IMR-90 (cell line): ENCODE measurements at regions not wholly inside any gene's neighbourhood (a gene's known extent, or its start where the extent isn't known, plus 50 kb on each side); places are given as distances from the start of the nearest gene placed in this dataset.

Experiments used
- ATAC-seq: fragments of 200-7000 bp; cut with Tn5 transposase; 2 replicates; pipeline ENCODE4 v1.9.1; 2020; ENCODE audit warnings: low read depth, mild to moderate bottlenecking, moderate library complexity
- BruUV-seq: library from RNA; stranded (reverse); fragments of 400-500 nt; replicated peaks from 2 replicates; lab custom pipeline; 2021; lab: Mats Ljungman, UMichigan
- CTCF ChIA-PET: fragments of 300-600 bp; formaldehyde crosslinking; extraction: SDS; loops from one replicate; lab custom pipeline; 2021; ENCODE audit warnings: antibody characterized with exemption; lab: Yijun Ruan, JAX
- POLR2A ChIA-PET: fragments of 300-600 bp; sonication (Branson Sonifier 250); formaldehyde crosslinking; loops from one replicate; lab custom pipeline; 2022; ENCODE audit warnings: antibody characterized with exemption; ENCODE audit not compliant: unreplicated experiment; lab: Charles Lee
- DNase-seq: peaks from one replicate; pipeline ENCODE4 v3.0.0; 2013
- H2AFZ ChIP-seq: replicated peaks from 2 replicates; pipeline ENCODE3; 2013; ENCODE audit warnings: low read length, mild to moderate bottlenecking; ENCODE audit not compliant: poor library complexity
- H2AK5ac ChIP-seq: 2 replicates; pipeline ENCODE4 v1.6.1; 2013; ENCODE audit warnings: low read depth, low read length, inconsistent platforms
- H2AK9ac ChIP-seq: replicated peaks from 2 replicates; pipeline ENCODE3; 2013; ENCODE audit warnings: mild to moderate bottlenecking, low read depth, low read length, moderate library complexity; ENCODE audit not compliant: poor library complexity
- H2BK120ac ChIP-seq: 2 replicates; pipeline ENCODE4 v1.6.1; 2013; ENCODE audit warnings: low read depth, low read length, inconsistent platforms
- H2BK15ac ChIP-seq: 3 replicates; pipeline ENCODE4 v1.6.1; 2013; ENCODE audit warnings: low read depth, low read length, inconsistent platforms
- H2BK20ac ChIP-seq: 2 replicates; pipeline ENCODE4 v1.6.1; 2013; ENCODE audit warnings: low read depth, mild to moderate bottlenecking, inconsistent platforms, low read length, moderate library complexity
- H2BK5ac ChIP-seq: 2 replicates; pipeline ENCODE4 v1.6.1; 2013; ENCODE audit warnings: mild to moderate bottlenecking, low read depth, low read length, inconsistent platforms; ENCODE audit not compliant: poor library complexity, severe bottlenecking
- H3K14ac ChIP-seq: replicated peaks from 2 replicates; pipeline ENCODE4 v1.6.1; 2013; ENCODE audit warnings: low read depth, low read length, inconsistent platforms
- H3K18ac ChIP-seq: 2 replicates; pipeline ENCODE4 v1.6.1; 2013; ENCODE audit warnings: low read depth, low read length, control low read depth
- H3K23ac ChIP-seq: 2 replicates; pipeline ENCODE4 v1.6.1; 2013; ENCODE audit warnings: low read depth, low read length, inconsistent platforms
- H3K27ac ChIP-seq: 2 replicates; pipeline ENCODE4 v1.5.1; 2013; ENCODE audit warnings: mild to moderate bottlenecking, control low read depth, low read length; ENCODE audit not compliant: insufficient read depth
- H3K27me3 ChIP-seq: 2 replicates; pipeline ENCODE4 v1.6.1; 2013; ENCODE audit warnings: low read length; ENCODE audit not compliant: control insufficient read depth, insufficient read depth
- H3K36me3 ChIP-seq: 2 replicates; pipeline ENCODE4 v1.6.1; 2013; ENCODE audit warnings: low read length, mixed read lengths; ENCODE audit not compliant: control insufficient read depth, insufficient read depth
- H3K4ac ChIP-seq: 2 replicates; pipeline ENCODE4 v1.6.1; 2013; ENCODE audit warnings: low read depth, low read length, inconsistent platforms
- H3K4me1 ChIP-seq: 2 replicates; pipeline ENCODE4 v1.6.1; 2013; ENCODE audit warnings: low read length, mixed read lengths; ENCODE audit not compliant: control insufficient read depth, insufficient read depth
- H3K4me2 ChIP-seq: 2 replicates; pipeline ENCODE4 v1.6.1; 2013; ENCODE audit warnings: low read depth, mild to moderate bottlenecking, control low read depth, low read length, moderate library complexity
- H3K4me3 ChIP-seq: 2 replicates; pipeline ENCODE4 v1.5.1; 2013; ENCODE audit warnings: low read depth, mild to moderate bottlenecking, control low read depth, low read length, moderate library complexity; ENCODE audit not compliant: insufficient read depth
- H3K56ac ChIP-seq: 2 replicates; pipeline ENCODE4 v1.6.1; 2013; ENCODE audit warnings: low read length, inconsistent platforms; ENCODE audit not compliant: insufficient read depth; ENCODE audit errors: extremely low read depth
- H3K79me1 ChIP-seq, 2 experiments: 2 replicates each; pipeline ENCODE4 v1.6.1; 2013; ENCODE audit warnings: low read length in 2 of 2, inconsistent platforms in 1 of 2, low read depth in 1 of 2
- H3K9ac ChIP-seq: 2 replicates; pipeline ENCODE4 v1.6.1; 2013; ENCODE audit warnings: low read depth, low read length, control low read depth
- H3K9me1 ChIP-seq: 2 replicates; pipeline ENCODE4 v1.6.1; 2013; ENCODE audit warnings: low read length, inconsistent platforms; ENCODE audit not compliant: insufficient read depth
- H3K9me3 ChIP-seq: 2 replicates; pipeline ENCODE4 v1.6.1; 2013; ENCODE audit warnings: low read length; ENCODE audit not compliant: control insufficient read depth, insufficient read depth
- H4K20me1 ChIP-seq: 2 replicates; pipeline ENCODE4 v1.6.1; 2013; ENCODE audit warnings: low read length, inconsistent platforms; ENCODE audit not compliant: insufficient read depth
- H4K5ac ChIP-seq: 2 replicates; pipeline ENCODE4 v1.6.1; 2013; ENCODE audit warnings: mild to moderate bottlenecking, low read depth, low read length, control low read depth
- H4K8ac ChIP-seq, 2 experiments: 2 replicates each; pipeline ENCODE4 v1.6.1; 2013; ENCODE audit warnings: low read depth in 2 of 2, low read length in 2 of 2, control low read depth in 1 of 2, inconsistent platforms in 1 of 2
- H4K91ac ChIP-seq: 2 replicates; pipeline ENCODE4 v1.6.1; 2013; ENCODE audit warnings: low read depth, low read length, inconsistent platforms; ENCODE audit not compliant: insufficient read depth
- BHLHE40 ChIP-seq: fragments of 150-350 bp; IDR thresholded peaks from 2 replicates; pipeline ENCODE4 v1.6.1; 2016; ENCODE audit warnings: mild to moderate bottlenecking, low read depth, low read length
- CEBPB ChIP-seq: IDR thresholded peaks from 2 replicates; pipeline ENCODE4 v1.6.1; 2012; ENCODE audit warnings: low read depth, low read length, improper control_type of control experiment
- CHD1 ChIP-seq: IDR thresholded peaks from 2 replicates; pipeline ENCODE4 v1.6.1; 2012; ENCODE audit warnings: low read depth, low read length, improper control_type of control experiment
- CTCF ChIP-seq: conservative IDR thresholded peaks from 2 replicates; pipeline ENCODE4 v1.5.1; 2012; ENCODE audit warnings: mild to moderate bottlenecking, low read depth, low read length, improper control_type of control experiment
- FOS ChIP-seq: fragments of 150-350 bp; IDR thresholded peaks from 2 replicates; pipeline ENCODE4 v1.6.1; 2016; ENCODE audit warnings: low read depth, low read length
- MAZ ChIP-seq: IDR thresholded peaks from 2 replicates; pipeline ENCODE4 v1.6.1; 2012; ENCODE audit warnings: low read depth, mild to moderate bottlenecking, low read length, improper control_type of control experiment, moderate library complexity, borderline replicate concordance
- NFE2L2 ChIP-seq: fragments of 150-350 bp; IDR thresholded peaks from 2 replicates; pipeline ENCODE4 v1.6.1; 2016; ENCODE audit warnings: low read depth, mild to moderate bottlenecking, low read length
- POLR2A ChIP-seq: IDR thresholded peaks from 2 replicates; pipeline ENCODE4 v1.6.1; 2012; ENCODE audit warnings: mild to moderate bottlenecking, low read depth, low read length
- RAD21 ChIP-seq: IDR thresholded peaks from 2 replicates; pipeline ENCODE4 v1.6.1; 2012; ENCODE audit warnings: low read length, improper control_type of control experiment
- RCOR1 ChIP-seq: IDR thresholded peaks from 2 replicates; pipeline ENCODE4 v1.6.1; 2012; ENCODE audit warnings: mild to moderate bottlenecking, low read length, improper control_type of control experiment; ENCODE audit not compliant: insufficient replicate concordance
- RFX5 ChIP-seq: IDR thresholded peaks from 2 replicates; pipeline ENCODE4 v1.8.0; 2012; ENCODE audit warnings: low read depth, mild to moderate bottlenecking, low read length, moderate library complexity
- SMC3 ChIP-seq: fragments of 150-350 bp; IDR thresholded peaks from 2 replicates; pipeline ENCODE4 v1.6.1; 2016; ENCODE audit warnings: low read depth, mild to moderate bottlenecking, antibody characterized with exemption, low read length, moderate library complexity
- dilution Hi-C: fragments of 300-500 bp; cut with HindIII; formaldehyde crosslinking; loops from one replicate; pipeline ENCODE4 v1.14.3; 2018; ENCODE audit warnings: low sequenced_read_pairs; ENCODE audit not compliant: unreplicated experiment
- in situ Hi-C: fragments of 300-500 bp; cut with MboI; formaldehyde crosslinking; loops from 3 replicates; pipeline ENCODE4 v1.14.3; 2019; ENCODE audit warnings: low sequenced_read_pairs, inconsistent platforms, mixed read lengths
- intact Hi-C: fragments of 100-400 bp; cut with micrococcal nuclease; formaldehyde crosslinking; loops from 2 replicates; pipeline ENCODE4 v1.10.0; 2022
- TF ChIP-seq, protein P1 (sequence below): fragments of 150-350 bp; IDR thresholded peaks from 2 replicates; pipeline ENCODE4 v1.6.1; 2017; ENCODE audit warnings: mild to moderate bottlenecking, antibody characterized with exemption, low read length, low read depth
- TF ChIP-seq, protein P2 (sequence below): fragments of 150-350 bp; IDR thresholded peaks from 2 replicates; pipeline ENCODE4 v1.6.1; 2016; ENCODE audit warnings: low read depth, mild to moderate bottlenecking, low read length, moderate library complexity, borderline replicate concordance

- Histone ChIP-seq H4K8ac (no peak overlapping the region), H2BK5ac (no peak overlapping the region), H2BK20ac (no peak overlapping the region), H3K9me3 (no peaks in the 10 kb centered on the region), H3K4me1 (no peaks in the 10 kb centered on the region), H3K9me1 (no peaks in the 10 kb centered on the region), H3K56ac (no peak overlapping the region), H3K27me3 (no peaks in the 10 kb centered on the region; the same call in 1 of the 2 replicates), H2AFZ (no peak overlapping the region), H3K4me3 (no peak overlapping the region), H3K9ac (no peak overlapping the region), H2AK5ac (no peak overlapping the region), H4K20me1 (no peaks in the 10 kb centered on the region), H3K27ac (no peak overlapping the region), H3K18ac (no peak overlapping the region), H4K5ac (no peak overlapping the region), H3K79me1 (no peaks in the 10 kb centered on the region), H2AK9ac (no peak overlapping the region), H3K14ac (no peak overlapping the region), H3K36me3 (no peaks in the 10 kb centered on the region), H2BK15ac (no peak overlapping the region), H3K23ac (no peak overlapping the region), H4K91ac (no peak overlapping the region), H3K4ac (no peak overlapping the region), H2BK120ac (no peak overlapping the region), H3K4me2 (no peak overlapping the region)
- BruUV-seq = no TSS peak
- ChIA-PET POLR2A (no interaction called here), CTCF (interaction anchor here (1.0 kb wide), 1 partner anchor 9 kb away, joined by 3 read pairs; no protein-coding TSS in a partner anchor)
- intact Hi-C loops (no loop called here), dilution Hi-C loops (no loop called here), in situ Hi-C loops (no loop called here)
- ATAC-seq = no peak
- no peak for TF ChIP-seq CEBPB
- TF ChIP-seq NFE2L2 = no peak
- no peak for TF ChIP-seq CTCF
- no peak for TF ChIP-seq MAZ
- TF ChIP-seq, protein P1, sequence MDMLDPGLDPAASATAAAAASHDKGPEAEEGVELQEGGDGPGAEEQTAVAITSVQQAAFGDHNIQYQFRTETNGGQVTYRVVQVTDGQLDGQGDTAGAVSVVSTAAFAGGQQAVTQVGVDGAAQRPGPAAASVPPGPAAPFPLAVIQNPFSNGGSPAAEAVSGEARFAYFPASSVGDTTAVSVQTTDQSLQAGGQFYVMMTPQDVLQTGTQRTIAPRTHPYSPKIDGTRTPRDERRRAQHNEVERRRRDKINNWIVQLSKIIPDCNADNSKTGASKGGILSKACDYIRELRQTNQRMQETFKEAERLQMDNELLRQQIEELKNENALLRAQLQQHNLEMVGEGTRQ = no peak
- TF ChIP-seq SMC3 = no peak
- no peak for TF ChIP-seq BHLHE40
- TF ChIP-seq POLR2A = no peak
- no peak for TF ChIP-seq RAD21
- TF ChIP-seq RCOR1 = no peak
- no peak for TF ChIP-seq RFX5
- TF ChIP-seq FOS = no peak
- TF ChIP-seq CHD1 = no peak
- TF ChIP-seq, protein P2, sequence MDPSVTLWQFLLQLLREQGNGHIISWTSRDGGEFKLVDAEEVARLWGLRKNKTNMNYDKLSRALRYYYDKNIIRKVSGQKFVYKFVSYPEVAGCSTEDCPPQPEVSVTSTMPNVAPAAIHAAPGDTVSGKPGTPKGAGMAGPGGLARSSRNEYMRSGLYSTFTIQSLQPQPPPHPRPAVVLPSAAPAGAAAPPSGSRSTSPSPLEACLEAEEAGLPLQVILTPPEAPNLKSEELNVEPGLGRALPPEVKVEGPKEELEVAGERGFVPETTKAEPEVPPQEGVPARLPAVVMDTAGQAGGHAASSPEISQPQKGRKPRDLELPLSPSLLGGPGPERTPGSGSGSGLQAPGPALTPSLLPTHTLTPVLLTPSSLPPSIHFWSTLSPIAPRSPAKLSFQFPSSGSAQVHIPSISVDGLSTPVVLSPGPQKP = no peak
- no peak for DNase-seq
These were observed 256.1 kb downstream of the TBX18 start for GRCh38 chr6:84508334-84508733.
